Naive B cell (primary cell): ENCODE measurements at regions not wholly inside any gene's neighbourhood (a gene's known extent, or its start where the extent isn't known, plus 50 kb on each side); places are given as distances from the start of the nearest gene placed in this dataset.

Experiments used
- ATAC-seq, 2 donors: fragments of 150-1000 bp; cut with Tn5 transposase; 2 replicates each; pipeline ENCODE4 v1.10.0; 2021; ENCODE audit warnings: low read depth in 2 of 2, mild to moderate bottlenecking in 2 of 2, moderate library complexity in 2 of 2
- DNase-seq: peaks from one replicate; pipeline ENCODE4 v3.0.0; 2022
- H3K27ac Mint-ChIP-seq, 6 donors: one replicate each; pipeline ENCODE4 v1.8.0; 2020 to 2022; ENCODE audit warnings: mild to moderate bottlenecking in 6 of 6, mixed read lengths in 6 of 6, moderate library complexity in 5 of 6, inconsistent platforms in 2 of 6
- H3K27me3 Mint-ChIP-seq, 3 donors: one replicate each; pipeline ENCODE4 v1.8.0; 2021 to 2022; ENCODE audit warnings: mixed read lengths in 3 of 3, mild to moderate bottlenecking in 1 of 3
- H3K36me3 Mint-ChIP-seq, 2 donors: one replicate each; pipeline ENCODE4 v1.8.0; 2020 to 2022; ENCODE audit warnings: mixed read lengths in 2 of 2, inconsistent platforms in 1 of 2, mild to moderate bottlenecking in 1 of 2
- H3K4me1 Mint-ChIP-seq, 3 donors: one replicate each; pipeline ENCODE4 v1.8.0; 2020 to 2022; ENCODE audit warnings: mixed read lengths in 3 of 3, inconsistent platforms in 1 of 3, mild to moderate bottlenecking in 1 of 3, moderate library complexity in 1 of 3
- H3K4me3 Mint-ChIP-seq, 8 donors: one replicate each; pipeline ENCODE4 v1.8.0; 2020 to 2022; ENCODE audit warnings: mild to moderate bottlenecking in 8 of 8, mixed read lengths in 8 of 8, moderate library complexity in 8 of 8, inconsistent platforms in 2 of 8
- H3K9me3 Mint-ChIP-seq, 7 donors: one replicate each; pipeline ENCODE4 v1.8.0; 2020 to 2022; ENCODE audit warnings: mixed read lengths in 7 of 7, mild to moderate bottlenecking in 5 of 7, inconsistent platforms in 2 of 7, moderate library complexity in 1 of 7

DNA sequence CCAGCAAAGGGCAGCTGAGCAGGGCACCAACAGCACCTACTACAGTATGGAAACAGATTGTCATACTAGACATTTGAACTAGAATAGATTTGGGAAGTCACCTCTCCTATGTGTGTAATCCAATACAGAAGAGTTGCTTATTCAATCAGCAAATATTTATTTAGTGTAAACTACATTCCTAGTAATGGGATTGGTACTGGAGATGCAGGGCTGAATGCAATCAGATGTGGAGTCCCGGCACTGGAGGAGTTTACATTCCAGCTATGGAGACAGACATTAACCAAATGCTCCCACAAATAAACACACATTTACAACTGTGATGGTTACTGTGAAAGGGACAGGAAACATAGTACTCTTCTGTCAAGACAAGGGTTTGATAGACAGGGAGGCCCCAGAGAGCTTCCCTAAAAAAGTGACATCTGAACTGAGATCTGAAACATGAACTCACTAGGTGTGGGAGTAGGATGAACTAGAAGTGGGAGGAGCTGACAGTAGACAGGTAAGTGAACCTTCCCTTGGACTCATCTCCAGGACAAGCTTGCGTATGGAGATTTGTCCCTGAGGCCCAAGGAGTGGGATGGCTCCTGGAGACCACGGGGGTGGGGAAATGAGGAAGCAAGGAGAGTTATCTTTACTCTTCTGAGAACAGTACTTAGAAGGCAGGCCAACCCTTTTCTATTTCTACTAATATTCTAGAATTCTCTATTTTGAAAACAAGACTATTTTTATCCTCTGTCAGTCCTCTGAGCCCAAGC is 420.5 kb downstream of the MAFB start:
- Mint-ChIP-seq H3K27me3 (peaks cover 0 to 25% (median 0%) of the 10 kb centered on the region in 3 donors), H3K4me1 (no peaks in the 10 kb centered on the region), H3K36me3 (no peaks in the 10 kb centered on the region), H3K4me3 (no peak overlapping the region), H3K9me3 (peaks cover 0 to 4% (median 0%) of the 10 kb centered on the region in 7 donors), H3K27ac (no peak overlapping the region)
- DNase-seq (no peak), ATAC-seq (no peak)

DNA sequence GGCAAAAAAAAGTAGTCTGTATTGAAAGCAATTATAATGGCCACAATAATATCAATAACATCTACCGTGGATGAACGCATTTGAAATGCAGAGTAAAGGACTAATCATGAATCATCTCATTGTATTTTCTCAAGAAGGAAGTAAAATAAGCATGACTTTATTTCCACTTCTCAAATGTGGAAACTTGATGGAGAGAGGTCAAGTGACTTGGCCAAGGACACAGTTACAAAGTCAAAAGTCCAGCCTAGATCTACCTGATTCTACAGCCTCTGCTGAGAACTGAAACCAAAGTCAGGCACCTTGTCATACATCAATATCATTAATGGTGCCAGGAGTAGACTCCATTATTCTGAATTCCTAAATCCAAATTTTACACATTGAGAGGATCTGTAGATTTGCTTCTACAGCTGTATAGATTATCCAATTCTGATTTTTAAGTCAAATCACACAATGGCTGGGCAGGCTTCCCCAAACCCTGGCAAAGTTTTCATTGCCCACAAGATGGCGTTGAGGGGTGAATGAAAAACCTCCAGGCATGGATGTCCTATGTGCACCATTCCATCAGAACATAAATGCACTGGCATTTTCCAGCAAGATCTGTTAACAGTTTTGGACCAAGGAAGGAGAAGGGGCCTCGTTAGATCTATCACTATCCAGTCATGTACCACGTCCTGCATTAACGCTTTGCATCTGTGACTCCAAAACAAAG is 423.1 kb downstream of the MAFB start:
- no peak for ATAC-seq
- Mint-ChIP-seq H3K36me3 (no peaks in the 10 kb centered on the region), H3K27ac (no peak overlapping the region), H3K4me3 (no peak overlapping the region), H3K4me1 (no peaks in the 10 kb centered on the region), H3K9me3 (peaks cover 0 to 4% (median 0%) of the 10 kb centered on the region in 7 donors), H3K27me3 (peaks cover 0 to 10% (median 0%) of the 10 kb centered on the region in 3 donors)
- DNase-seq, result no peak

DNA sequence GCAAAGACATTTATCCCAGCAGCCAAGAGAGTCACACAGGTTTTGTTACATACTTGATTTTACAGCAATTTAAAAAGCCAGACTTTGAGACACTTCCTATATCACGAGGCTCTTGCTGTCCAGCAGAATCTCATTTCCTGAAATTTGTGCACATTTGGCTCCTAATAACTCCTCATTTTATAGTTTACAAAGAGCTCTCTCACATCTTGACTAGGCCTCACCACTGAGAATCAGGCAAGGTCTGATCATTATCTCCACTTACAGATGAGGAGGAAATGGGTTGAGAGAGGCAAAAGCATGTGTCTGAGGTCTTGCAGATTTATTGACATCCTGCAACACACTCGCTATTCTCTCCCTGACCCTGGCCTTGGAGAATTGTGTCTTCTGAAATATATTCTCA is 426.8 kb downstream of the MAFB start:
- no peak overlapping the region for H3K4me3 Mint-ChIP-seq
- ATAC-seq (no peak), DNase-seq (no peak)
- peaks cover 0 to 5% (median 0%) of the 10 kb centered on the region in 3 donors for H3K27me3 Mint-ChIP-seq
- H3K9me3 Mint-ChIP-seq, result peaks cover 0 to 2% (median 0%) of the 10 kb centered on the region in 7 donors
- H3K4me1 Mint-ChIP-seq, result no peaks in the 10 kb centered on the region
- H3K27ac Mint-ChIP-seq, result no peak overlapping the region
- H3K36me3 Mint-ChIP-seq, result no peaks in the 10 kb centered on the region

DNA sequence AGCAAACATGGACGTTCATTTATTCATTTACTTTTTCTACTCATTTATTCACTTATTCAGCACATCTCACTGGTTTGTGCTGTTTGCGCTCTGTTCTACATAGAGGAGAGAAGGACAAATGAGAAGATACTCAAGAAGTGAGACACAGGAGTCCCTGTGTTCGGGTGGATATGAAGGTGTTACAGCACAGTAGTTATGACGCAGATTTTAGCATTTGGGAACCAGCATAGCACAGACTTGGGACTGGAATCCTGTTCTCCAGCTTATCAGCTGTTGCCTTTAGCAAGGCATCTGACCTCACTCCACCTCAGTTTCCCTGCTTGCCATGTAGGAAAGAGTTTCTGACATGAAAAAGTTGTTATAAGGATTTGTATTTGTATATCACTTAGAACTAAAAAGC is 430.1 kb downstream of the MAFB start:
- no peak overlapping the region for H3K4me3 Mint-ChIP-seq
- no peaks in the 10 kb centered on the region for H3K4me1 Mint-ChIP-seq
- H3K9me3 Mint-ChIP-seq, result peaks cover 0 to 2% (median 0%) of the 10 kb centered on the region in 7 donors
- ATAC-seq (no peak), DNase-seq (no peak)
- H3K36me3 Mint-ChIP-seq, result no peaks in the 10 kb centered on the region
- H3K27me3 Mint-ChIP-seq, result peaks cover 0 to 16% (median 10%) of the 10 kb centered on the region in 3 donors
- H3K27ac Mint-ChIP-seq, result no peak overlapping the region

DNA sequence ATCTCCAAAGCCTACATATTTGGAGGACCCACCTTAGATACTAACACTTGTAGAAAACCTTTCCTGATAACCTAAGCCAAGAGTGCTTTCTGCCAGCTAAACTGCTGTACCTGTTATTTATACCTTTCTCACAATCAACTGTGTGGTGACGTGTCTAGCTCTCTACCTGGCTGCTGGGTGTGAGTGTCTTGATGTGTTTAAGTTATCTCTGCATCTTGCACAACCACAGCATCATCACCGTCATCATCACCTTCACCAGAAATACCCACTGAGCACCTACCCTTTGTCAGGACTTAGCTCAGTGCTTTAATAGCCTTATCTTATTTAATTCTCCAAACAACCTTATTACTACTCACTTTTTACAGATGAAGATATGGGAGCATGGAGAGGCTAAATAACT is 431.3 kb downstream of the MAFB start:
- Mint-ChIP-seq H3K27ac (no peak overlapping the region), H3K36me3 (no peaks in the 10 kb centered on the region), H3K4me1 (no peaks in the 10 kb centered on the region), H3K4me3 (no peak overlapping the region), H3K27me3 (peaks cover 0 to 16% (median 10%) of the 10 kb centered on the region in 3 donors), H3K9me3 (peaks cover 0 to 2% (median 0%) of the 10 kb centered on the region in 7 donors)
- no peak for DNase-seq
- ATAC-seq, result no peak

DNA sequence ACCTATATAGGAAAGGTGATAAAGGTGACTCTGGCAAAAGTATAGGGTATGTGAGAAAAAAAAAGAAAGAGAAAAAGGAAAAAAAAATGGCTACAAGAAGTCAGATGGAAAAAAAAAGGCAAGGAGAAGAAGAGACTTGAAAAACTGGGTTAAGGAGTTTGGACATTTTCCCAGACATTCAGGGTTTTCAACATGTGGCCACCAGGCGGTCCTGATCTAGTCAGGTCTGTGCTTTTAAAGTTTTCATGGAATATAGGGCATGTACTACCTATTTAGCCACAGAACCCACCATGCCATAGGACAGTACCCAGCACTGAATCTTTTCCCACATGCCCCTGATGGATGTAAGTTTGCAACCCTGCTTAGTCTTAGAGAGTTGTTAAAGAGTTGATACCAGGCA is 433.7 kb downstream of the MAFB start:
- peaks cover 3 to 8% (median 5%) of the 10 kb centered on the region in 7 donors for H3K9me3 Mint-ChIP-seq
- no peak overlapping the region for H3K4me3 Mint-ChIP-seq
- no peak overlapping the region for H3K27ac Mint-ChIP-seq
- peaks cover 0 to 16% (median 10%) of the 10 kb centered on the region in 3 donors for H3K27me3 Mint-ChIP-seq
- DNase-seq, result no peak
- no peaks in the 10 kb centered on the region for H3K36me3 Mint-ChIP-seq
- no peaks in the 10 kb centered on the region for H3K4me1 Mint-ChIP-seq
- ATAC-seq, result no peak

DNA sequence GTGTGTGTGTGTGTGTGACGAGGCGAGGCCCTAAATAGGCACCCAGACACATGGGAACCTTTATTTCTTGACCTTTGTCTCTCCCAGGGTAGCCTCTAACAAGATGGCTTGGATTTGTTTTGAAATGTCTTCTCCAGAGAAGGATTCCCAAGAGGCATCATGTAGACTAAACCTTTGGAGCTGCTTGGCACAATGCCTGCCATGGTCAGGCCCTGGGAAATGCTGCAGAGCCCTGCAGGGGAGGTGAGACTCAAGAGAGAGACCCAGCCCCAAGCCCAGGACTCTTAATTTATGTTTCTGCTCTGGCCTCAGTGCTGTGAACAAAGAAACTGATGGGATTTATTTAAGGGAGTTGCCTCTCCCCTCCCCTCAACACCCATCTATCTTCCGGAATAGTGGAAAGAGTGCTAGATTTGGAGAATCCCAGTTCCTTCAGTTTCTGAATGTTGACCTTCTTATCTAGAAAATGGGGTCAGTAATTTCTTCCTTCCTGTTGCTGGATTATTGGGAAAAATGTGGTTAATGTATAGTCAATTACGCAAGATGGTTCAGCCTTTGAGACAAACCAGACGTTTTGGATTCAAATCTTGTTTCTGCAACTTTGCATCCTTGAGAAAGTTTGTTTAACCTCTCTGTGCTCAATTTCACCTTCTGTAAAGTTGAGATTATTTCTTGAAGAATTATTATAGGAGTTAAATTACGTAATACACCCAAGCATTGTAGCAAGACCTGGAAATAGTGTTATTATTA is 434.8 kb downstream of the MAFB start:
- no peak for DNase-seq
- Mint-ChIP-seq H3K9me3 (peaks cover 3 to 8% (median 5%) of the 10 kb centered on the region in 7 donors), H3K4me1 (no peaks in the 10 kb centered on the region), H3K36me3 (no peaks in the 10 kb centered on the region), H3K4me3 (no peak overlapping the region), H3K27ac (no peak overlapping the region), H3K27me3 (peaks cover 0 to 16% (median 13%) of the 10 kb centered on the region in 3 donors)
- no peak for ATAC-seq

DNA sequence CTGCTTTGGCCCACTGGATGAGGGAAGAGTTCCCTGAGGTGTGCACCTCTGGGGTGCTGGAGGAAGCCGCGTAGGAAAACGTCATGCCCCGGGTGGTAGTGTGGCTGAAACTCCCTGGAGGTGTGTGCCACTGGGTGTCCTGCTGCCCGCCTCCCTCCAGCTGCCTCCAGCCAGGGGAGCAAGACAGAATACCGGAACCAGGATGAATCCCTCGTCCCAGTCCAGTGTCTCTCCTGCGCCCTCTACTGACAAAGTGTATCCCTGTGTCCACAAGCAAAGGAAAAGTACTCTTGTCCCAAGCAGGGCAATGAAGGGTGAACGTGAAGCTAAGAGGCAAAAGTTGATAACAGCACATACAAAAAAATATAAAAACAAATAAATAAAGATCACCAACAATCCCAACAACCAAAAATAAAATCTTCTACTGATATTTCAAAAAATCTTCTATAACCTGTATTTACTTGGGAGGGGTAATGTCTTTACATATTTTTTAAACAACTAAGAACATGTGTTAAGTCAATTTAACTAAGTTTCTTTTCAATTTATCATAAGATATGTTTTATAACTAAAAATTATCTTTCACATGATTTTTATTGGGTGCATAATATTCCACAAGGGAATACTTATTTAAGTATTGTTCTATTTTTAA is 437.6 kb downstream of the MAFB start:
- ATAC-seq (no peak), DNase-seq (no peak)
- Mint-ChIP-seq H3K4me1 (no peaks in the 10 kb centered on the region), H3K9me3 (peaks cover 2 to 8% (median 5%) of the 10 kb centered on the region in 7 donors), H3K27ac (no peak overlapping the region), H3K36me3 (no peaks in the 10 kb centered on the region), H3K4me3 (no peak overlapping the region), H3K27me3 (peaks cover 0 to 16% (median 11%) of the 10 kb centered on the region in 3 donors)

DNA sequence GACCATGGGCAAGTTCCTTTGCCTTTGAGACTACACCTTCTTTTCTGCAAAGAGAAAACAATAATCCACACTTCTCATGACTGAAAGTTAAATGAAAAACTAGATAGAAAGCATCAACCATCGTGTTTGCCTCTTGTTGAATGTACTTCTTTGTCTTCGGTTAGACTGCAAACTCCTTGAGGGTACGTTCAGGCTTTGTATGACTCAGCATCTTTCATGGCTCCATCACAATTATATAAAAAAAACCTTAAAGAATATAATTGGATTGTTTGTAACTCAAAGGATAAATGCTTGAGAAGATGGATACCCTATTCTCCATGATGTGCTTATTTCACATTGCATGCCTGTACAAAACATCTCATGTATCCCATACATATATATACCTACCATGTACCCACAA is 439.2 kb downstream of the MAFB start:
- no peaks in the 10 kb centered on the region for H3K4me1 Mint-ChIP-seq
- no peaks in the 10 kb centered on the region for H3K36me3 Mint-ChIP-seq
- peaks cover 2 to 8% (median 5%) of the 10 kb centered on the region in 7 donors for H3K9me3 Mint-ChIP-seq

DNA sequence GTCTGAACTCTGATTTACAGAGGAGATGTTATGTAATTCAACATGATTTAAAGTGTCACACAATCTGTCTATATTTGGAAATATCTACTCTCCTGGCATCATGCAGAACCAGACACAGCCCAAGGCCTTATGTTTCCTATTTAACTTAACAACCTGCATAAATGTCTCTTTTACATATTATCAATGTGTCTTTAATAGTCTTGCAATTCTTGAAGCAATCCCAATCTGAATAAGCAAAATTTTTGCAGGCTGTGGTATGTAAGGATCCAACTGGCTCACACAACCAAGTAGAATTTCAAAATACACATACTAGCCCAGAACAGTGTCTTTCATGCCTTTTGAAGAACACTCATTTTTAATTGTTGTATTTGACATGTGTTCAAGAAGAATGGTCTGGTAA is 443.2 kb downstream of the MAFB start:
- H3K27ac Mint-ChIP-seq, result no peak overlapping the region
- peaks cover 0 to 2% (median under 1%) of the 10 kb centered on the region in 7 donors for H3K9me3 Mint-ChIP-seq
- H3K27me3 Mint-ChIP-seq, result peaks cover 0 to 9% (median 0%) of the 10 kb centered on the region in 3 donors
- DNase-seq (no peak), ATAC-seq (no peak)
- H3K36me3 Mint-ChIP-seq, result no peaks in the 10 kb centered on the region
- no peaks in the 10 kb centered on the region for H3K4me1 Mint-ChIP-seq
- H3K4me3 Mint-ChIP-seq, result no peak overlapping the region

More for the DNA sequence above, 439.2 kb downstream of the MAFB start:
- ATAC-seq, result no peak
- DNase-seq, result no peak
- H3K4me3 Mint-ChIP-seq, result no peak overlapping the region
- H3K27ac Mint-ChIP-seq, result no peak overlapping the region
- peaks cover 0 to 8% (median 3%) of the 10 kb centered on the region in 3 donors for H3K27me3 Mint-ChIP-seq

DNA sequence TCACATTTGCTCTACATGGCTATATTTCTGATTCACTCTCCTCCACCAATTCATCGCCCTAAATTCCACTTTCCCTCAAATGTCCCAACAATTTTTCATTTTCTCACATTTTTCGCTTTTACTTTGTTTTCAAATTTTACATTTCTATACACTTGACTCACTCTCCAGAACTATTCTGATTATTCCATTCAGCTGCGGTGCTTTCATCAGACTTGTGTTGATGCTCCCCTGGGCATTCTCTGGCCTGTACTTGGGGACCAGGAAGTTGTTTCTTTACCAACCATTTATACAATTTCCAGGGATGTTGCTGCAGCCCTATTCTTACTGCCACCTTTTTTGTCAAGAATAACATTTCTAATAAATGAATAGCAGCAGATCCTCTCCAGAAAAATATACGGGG is 444.8 kb downstream of the MAFB start:
- no peak overlapping the region for H3K27ac Mint-ChIP-seq
- peaks cover 0 to 9% (median 2%) of the 10 kb centered on the region in 3 donors for H3K27me3 Mint-ChIP-seq
- no peaks in the 10 kb centered on the region for H3K9me3 Mint-ChIP-seq
- H3K4me3 Mint-ChIP-seq, result no peak overlapping the region
- no peaks in the 10 kb centered on the region for H3K36me3 Mint-ChIP-seq
- ATAC-seq, result no peak
- no peaks in the 10 kb centered on the region for H3K4me1 Mint-ChIP-seq
- DNase-seq, result no peak

DNA sequence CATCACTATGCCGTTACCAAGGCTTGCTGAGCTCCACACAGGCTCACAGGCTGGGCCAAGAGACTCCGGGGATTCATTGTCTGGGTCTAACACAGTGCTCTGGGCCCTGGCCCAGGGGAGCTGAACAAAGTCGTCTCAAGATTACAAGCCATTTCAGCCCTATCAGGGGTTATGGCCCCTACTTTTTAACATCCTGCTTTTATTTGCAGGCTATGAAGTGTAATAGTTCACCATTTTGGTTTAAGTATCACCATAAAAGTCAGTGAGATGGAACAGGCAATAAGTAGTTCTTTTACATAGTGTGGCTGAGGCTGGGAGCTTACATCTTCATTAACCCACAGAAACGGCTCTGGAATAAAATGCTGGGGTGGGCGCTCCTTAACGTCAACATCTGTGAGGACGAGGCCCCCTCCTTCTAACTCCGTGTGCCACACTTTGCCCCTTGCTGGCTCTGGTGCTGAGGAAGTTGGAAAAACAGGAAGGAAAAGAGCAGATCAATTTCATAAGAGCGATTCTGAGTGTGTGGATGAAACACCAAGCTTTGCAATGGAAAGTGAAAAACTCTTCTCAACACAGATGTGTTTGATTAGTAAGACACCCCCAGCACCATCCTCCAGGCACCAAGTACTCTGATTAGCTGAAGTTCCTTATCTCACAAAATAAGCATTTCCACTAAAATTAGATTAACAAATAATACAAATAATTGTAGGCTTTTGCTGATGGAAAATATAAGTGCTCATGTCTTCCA is 447.3 kb downstream of the MAFB start:
- peaks cover 0 to under 1% (median 0%) of the 10 kb centered on the region in 7 donors for H3K9me3 Mint-ChIP-seq
- no peak overlapping the region for H3K27ac Mint-ChIP-seq
- DNase-seq (no peak), ATAC-seq (no peak)
- H3K36me3 Mint-ChIP-seq, result no peaks in the 10 kb centered on the region
- H3K4me1 Mint-ChIP-seq, result no peaks in the 10 kb centered on the region
- peaks cover 0 to 13% (median 6%) of the 10 kb centered on the region in 3 donors for H3K27me3 Mint-ChIP-seq
- no peak overlapping the region for H3K4me3 Mint-ChIP-seq
